ENCODE measurements at regions not wholly inside any gene's neighbourhood (a gene's known extent, or its start where the extent isn't known, plus 50 kb on each side); places are given as distances from the start of the nearest gene placed in this dataset.

DNA sequence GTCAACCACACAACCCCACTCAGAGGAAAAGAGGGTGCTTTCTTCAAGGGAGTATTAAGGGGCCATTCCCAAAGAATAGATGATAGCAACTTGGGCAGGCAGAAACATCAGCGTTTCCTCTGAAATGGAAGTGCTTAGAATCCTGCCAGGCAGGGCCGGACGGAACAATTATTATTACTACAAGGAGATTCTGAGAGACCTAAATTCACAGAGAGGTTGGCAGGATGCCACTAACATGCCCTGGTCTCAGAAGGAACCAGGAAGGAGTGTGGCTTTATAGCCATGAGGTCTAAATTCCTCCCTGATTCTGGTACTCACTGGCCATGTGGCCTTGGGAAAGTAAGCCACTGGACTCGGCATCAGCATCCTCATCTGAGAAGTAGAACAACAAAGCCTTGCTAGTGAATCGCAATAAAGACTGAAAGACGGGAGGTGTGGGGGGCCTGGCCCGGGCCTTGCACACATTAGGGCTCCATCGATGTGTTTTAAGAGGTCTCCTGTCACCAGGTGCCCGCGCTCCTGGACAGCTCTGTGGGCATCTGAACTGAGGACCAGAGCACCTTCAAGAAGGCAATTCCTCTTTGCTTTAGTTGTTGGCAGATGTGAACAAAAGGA is 131.5 kb downstream of the OAT start:
- H3K4me3 ChIP-seq (ENCODE audit: low read depth, low read length) = no peak overlapping the region
- DNase-seq (ENCODE audit: low read depth) = no peak
- TF ChIP-seq, protein P1, sequence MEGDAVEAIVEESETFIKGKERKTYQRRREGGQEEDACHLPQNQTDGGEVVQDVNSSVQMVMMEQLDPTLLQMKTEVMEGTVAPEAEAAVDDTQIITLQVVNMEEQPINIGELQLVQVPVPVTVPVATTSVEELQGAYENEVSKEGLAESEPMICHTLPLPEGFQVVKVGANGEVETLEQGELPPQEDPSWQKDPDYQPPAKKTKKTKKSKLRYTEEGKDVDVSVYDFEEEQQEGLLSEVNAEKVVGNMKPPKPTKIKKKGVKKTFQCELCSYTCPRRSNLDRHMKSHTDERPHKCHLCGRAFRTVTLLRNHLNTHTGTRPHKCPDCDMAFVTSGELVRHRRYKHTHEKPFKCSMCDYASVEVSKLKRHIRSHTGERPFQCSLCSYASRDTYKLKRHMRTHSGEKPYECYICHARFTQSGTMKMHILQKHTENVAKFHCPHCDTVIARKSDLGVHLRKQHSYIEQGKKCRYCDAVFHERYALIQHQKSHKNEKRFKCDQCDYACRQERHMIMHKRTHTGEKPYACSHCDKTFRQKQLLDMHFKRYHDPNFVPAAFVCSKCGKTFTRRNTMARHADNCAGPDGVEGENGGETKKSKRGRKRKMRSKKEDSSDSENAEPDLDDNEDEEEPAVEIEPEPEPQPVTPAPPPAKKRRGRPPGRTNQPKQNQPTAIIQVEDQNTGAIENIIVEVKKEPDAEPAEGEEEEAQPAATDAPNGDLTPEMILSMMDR (IDR thresholded peaks at IDR 0.05; ENCODE audit: insufficient read depth, low read depth, low read length, missing control alignments) = no peak

DNA sequence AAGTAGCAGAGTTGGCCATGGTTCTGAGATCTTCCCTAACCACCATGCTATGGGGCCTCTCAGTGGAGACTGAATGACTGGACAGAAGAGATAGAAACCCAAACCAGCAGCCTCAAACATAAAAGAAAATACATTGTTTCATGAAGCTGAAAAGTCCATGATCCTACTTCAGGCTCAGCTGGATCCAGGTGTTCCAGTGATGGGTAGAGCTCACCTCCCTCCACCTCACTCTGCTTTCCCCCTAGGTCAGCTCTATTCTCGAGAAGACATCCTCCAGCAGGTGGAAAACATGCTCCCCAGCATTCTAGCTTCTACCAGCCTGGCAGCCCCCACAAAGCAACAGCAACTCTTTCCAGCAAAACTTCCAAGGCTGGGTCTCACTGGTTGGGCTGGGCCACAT is 132.1 kb downstream of the OAT start:
- TF ChIP-seq, protein P1 (IDR thresholded peaks at IDR 0.05; ENCODE audit: insufficient read depth, low read depth, low read length, missing control alignments) = no peak
- no peak overlapping the region for H3K4me3 ChIP-seq (ENCODE audit: low read depth, low read length)
- peak; percentile 34 for DNase-seq (ENCODE audit: low read depth)

DNA sequence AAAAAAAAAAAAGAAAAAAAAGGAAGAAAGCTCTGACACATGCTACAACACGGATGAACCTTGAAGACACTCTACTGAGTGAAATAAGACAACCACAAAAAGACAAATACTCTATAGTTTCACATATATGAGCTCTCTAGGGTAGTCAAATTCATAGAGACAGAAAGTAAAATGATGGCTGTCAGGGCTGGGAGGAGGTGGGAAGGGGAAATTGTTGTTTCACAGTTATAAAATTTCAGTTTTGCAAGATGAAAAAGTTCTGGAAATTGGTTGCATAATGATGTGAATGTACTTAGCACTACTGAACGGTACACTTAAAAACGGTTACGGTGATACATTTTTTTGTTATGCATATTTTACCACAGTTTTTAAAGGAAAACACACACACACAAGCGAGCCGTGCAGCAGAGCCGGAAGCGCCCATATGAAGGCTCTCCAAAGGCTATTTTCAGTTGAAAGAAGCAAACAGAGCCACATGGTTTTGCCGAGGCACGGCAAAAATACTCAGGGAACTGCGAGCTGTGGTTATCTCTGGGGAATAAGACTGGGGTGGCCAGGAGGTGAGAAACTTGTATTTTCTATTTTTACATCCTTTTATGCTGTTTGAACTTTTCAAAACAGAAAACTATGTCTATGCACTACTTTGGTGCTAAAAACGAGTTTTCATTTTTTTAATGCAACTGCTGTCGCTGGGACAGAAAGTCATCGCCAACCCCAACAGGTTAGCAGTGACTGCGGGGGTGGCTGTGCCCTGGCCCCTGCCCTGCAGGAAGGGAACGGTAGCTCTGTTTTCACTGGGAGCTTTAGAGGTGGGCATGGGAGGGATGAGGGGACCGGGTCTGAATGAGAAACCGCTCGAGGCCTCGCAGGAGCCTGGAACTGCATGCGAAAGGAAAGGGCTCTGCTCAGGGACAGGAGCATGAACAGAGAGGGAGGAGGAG is 132.9 kb downstream of the OAT start:
- TF ChIP-seq, protein P1 (IDR thresholded peaks at IDR 0.05; ENCODE audit: insufficient read depth, low read depth, low read length, missing control alignments) = no peak

GRCh38 chr10:124283949-124284250 is 134.8 kb downstream of the OAT start:
- TF ChIP-seq, protein P1 (IDR thresholded peaks at IDR 0.05; ENCODE audit: insufficient read depth, low read depth, low read length, missing control alignments) = no peak
- DNase-seq (ENCODE audit: low read depth) = no peak
- no peak overlapping the region for H3K4me3 ChIP-seq (ENCODE audit: low read depth, low read length)

More for the DNA sequence above, 132.9 kb downstream of the OAT start:
- H3K4me3 ChIP-seq (ENCODE audit: low read depth, low read length) = peak overlapping the region; percentile 10
- DNase-seq (ENCODE audit: low read depth) = peak; percentile 88

GRCh38 chr10:124283215-124283948 is 135.3 kb downstream of the OAT start:
- H3K4me3 ChIP-seq (ENCODE audit: low read depth, low read length) = no peak overlapping the region
- no peak for DNase-seq (ENCODE audit: low read depth)
- TF ChIP-seq, protein P1 (IDR thresholded peaks at IDR 0.05; ENCODE audit: insufficient read depth, low read depth, low read length, missing control alignments) = no peak

DNA sequence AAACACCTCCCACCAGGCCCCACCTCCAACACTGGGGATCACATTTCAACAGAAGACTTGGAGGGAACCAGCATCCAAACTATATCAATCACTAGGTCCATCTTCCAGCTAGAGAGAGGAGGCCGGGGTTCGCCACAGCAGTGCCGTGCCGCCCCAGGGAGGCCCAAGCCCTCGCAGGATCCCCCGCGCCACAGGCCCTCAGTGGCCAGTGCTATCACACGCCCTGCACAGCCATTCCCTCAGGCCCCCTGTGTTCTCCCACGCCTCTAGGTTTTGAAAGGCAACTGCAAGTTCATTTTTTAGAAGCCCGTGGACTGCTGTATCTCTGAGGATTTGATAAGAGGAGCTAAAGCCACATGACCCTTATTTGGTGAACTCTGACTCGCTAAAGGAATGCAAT is 136.4 kb downstream of the OAT start:
- H3K4me3 ChIP-seq (ENCODE audit: low read depth, low read length) = no peak overlapping the region
- DNase-seq (ENCODE audit: low read depth) = no peak
- TF ChIP-seq, protein P1 (IDR thresholded peaks at IDR 0.05; ENCODE audit: insufficient read depth, low read depth, low read length, missing control alignments) = no peak

Data from GM12865 (cell line).